ENCODE measurements at regions not wholly inside any gene's neighbourhood (a gene's known extent, or its start where the extent isn't known, plus 50 kb on each side); places are given as distances from the start of the nearest gene placed in this dataset.

- no peaks in the 10 kb centered on the region for H3F3A ChIP-seq (ENCODE audit: insufficient read depth, low read depth)
- ChIA-PET POLR2A (ENCODE audit: unreplicated experiment) (no interaction called here), CTCF (no interaction called here)
- H2AFZ ChIP-seq = no peak overlapping the region
- H3K27me3 ChIP-seq (ENCODE audit: insufficient read depth, low read depth) = no peaks in the 10 kb centered on the region
- no peaks in the 10 kb centered on the region for H3K36me3 ChIP-seq (ENCODE audit: low read depth)
- intact Hi-C loops (cut with micrococcal nuclease; ENCODE audit: unreplicated experiment) = no loop called here
- no peaks in the 10 kb centered on the region for H3K79me2 ChIP-seq (ENCODE audit: low read depth)
- no peak for TF ChIP-seq EZH2 (IDR thresholded peaks at IDR 0.05; ENCODE audit: low read depth)
- TF ChIP-seq CTCF (conservative IDR thresholded peaks at IDR 0.05) = no peak
- H3K9me2 ChIP-seq (ENCODE audit: insufficient read depth) = no peaks in the 10 kb centered on the region
- BruUV-seq (replicated peaks) = no TSS peak
- H3K4me1 ChIP-seq (replicated peaks; ENCODE audit: insufficient read depth) = no peaks in the 10 kb centered on the region
- DNase-seq = no peak
- H3K27ac ChIP-seq = no peak overlapping the region
- no peaks in the 10 kb centered on the region for H4K20me1 ChIP-seq (ENCODE audit: insufficient read depth)
- peaks cover 6% of the 10 kb centered on the region; the same call in 1 of the 2 replicates for H3K9me3 ChIP-seq (ENCODE audit: insufficient read depth, low read depth)
- H3K4me2 ChIP-seq = no peak overlapping the region
- H3K4me3 ChIP-seq = no peak overlapping the region
Observed at GRCh38 chr6:23111984-23112383, 542.6 kb downstream of the HDGFL1 start.

- Histone ChIP-seq H3K9me3 (ENCODE audit: insufficient read depth, low read depth) (peaks cover 6% of the 10 kb centered on the region; the same call in 1 of the 2 replicates), H3K4me3 (no peak overlapping the region), H3K4me2 (no peak overlapping the region), H3K4me1 (replicated peaks; ENCODE audit: insufficient read depth) (no peaks in the 10 kb centered on the region), H2AFZ (no peak overlapping the region), H3K27me3 (ENCODE audit: insufficient read depth, low read depth) (no peaks in the 10 kb centered on the region), H3F3A (ENCODE audit: insufficient read depth, low read depth) (no peaks in the 10 kb centered on the region), H3K9me2 (ENCODE audit: insufficient read depth) (no peaks in the 10 kb centered on the region), H3K79me2 (ENCODE audit: low read depth) (no peaks in the 10 kb centered on the region), H4K20me1 (ENCODE audit: insufficient read depth) (no peaks in the 10 kb centered on the region), H3K36me3 (ENCODE audit: low read depth) (no peaks in the 10 kb centered on the region), H3K27ac (no peak overlapping the region)
- TF ChIP-seq EZH2 (IDR thresholded peaks at IDR 0.05; ENCODE audit: low read depth) = no peak
- TF ChIP-seq CTCF (conservative IDR thresholded peaks at IDR 0.05) = no peak
- no TSS peak for BruUV-seq (replicated peaks)
- POLR2A ChIA-PET (ENCODE audit: unreplicated experiment) = no interaction called here
- CTCF ChIA-PET = no interaction called here
- no peak for DNase-seq
- intact Hi-C loops (cut with micrococcal nuclease; ENCODE audit: unreplicated experiment) = no loop called here
Observed at GRCh38 chr6:23114812-23115504, 545.6 kb downstream of the HDGFL1 start.

GRCh38 chr6:23137611-23138010 is 568.2 kb downstream of the HDGFL1 start:
- Histone ChIP-seq H3K9me3 (ENCODE audit: insufficient read depth, low read depth) (no peaks in the 10 kb centered on the region), H3K27ac (no peak overlapping the region), H3K79me2 (ENCODE audit: low read depth) (no peaks in the 10 kb centered on the region), H2AFZ (no peak overlapping the region), H3K36me3 (ENCODE audit: low read depth) (no peaks in the 10 kb centered on the region), H3K4me3 (no peak overlapping the region), H3K4me1 (replicated peaks; ENCODE audit: insufficient read depth) (no peaks in the 10 kb centered on the region), H3F3A (ENCODE audit: insufficient read depth, low read depth) (no peaks in the 10 kb centered on the region), H3K27me3 (ENCODE audit: insufficient read depth, low read depth) (no peaks in the 10 kb centered on the region), H3K4me2 (no peak overlapping the region), H4K20me1 (ENCODE audit: insufficient read depth) (no peaks in the 10 kb centered on the region), H3K9me2 (ENCODE audit: insufficient read depth) (no peaks in the 10 kb centered on the region; the same call in 1 of the 2 replicates)
- DNase-seq = no peak
- no peak for TF ChIP-seq CTCF (conservative IDR thresholded peaks at IDR 0.05)
- TF ChIP-seq EZH2 (IDR thresholded peaks at IDR 0.05; ENCODE audit: low read depth) = no peak
- BruUV-seq (replicated peaks) = no TSS peak
- ChIA-PET POLR2A (ENCODE audit: unreplicated experiment) (no interaction called here), CTCF (no interaction called here)
- intact Hi-C loops (cut with micrococcal nuclease; ENCODE audit: unreplicated experiment) = no loop called here
